Smooth muscle cell (in vitro differentiated cells): ENCODE measurements at regions not wholly inside any gene's neighbourhood (a gene's known extent, or its start where the extent isn't known, plus 50 kb on each side); places are given as distances from the start of the nearest gene placed in this dataset.

Experiments used
- DNase-seq: peaks from one replicate; lab custom pipeline; 2025; ENCODE audit not compliant: unreplicated experiment; lab: John Stamatoyannopoulos, UW
- H2AFZ ChIP-seq: fragments of 200-600 bp; sonication (generic); 2 replicates; pipeline ENCODE4 v1.6.0; 2016; ENCODE audit warnings: antibody characterized with exemption, low read depth, mild to moderate bottlenecking
- H3F3A ChIP-seq: fragments of 200-600 bp; sonication (generic); 2 replicates; pipeline ENCODE4 v1.6.0; 2017; ENCODE audit warnings: antibody characterized with exemption, low read depth
- H3K27ac ChIP-seq: fragments of 200-600 bp; sonication (generic); 2 replicates; pipeline ENCODE4 v1.5.1; 2016; ENCODE audit warnings: low read depth, mild to moderate bottlenecking
- H3K27me3 ChIP-seq: fragments of 200-600 bp; sonication (generic); 2 replicates; pipeline ENCODE4 v1.6.1; 2016; ENCODE audit warnings: low read depth, mild to moderate bottlenecking
- H3K36me3 ChIP-seq: fragments of 200-600 bp; sonication (generic); 2 replicates; pipeline ENCODE4 v1.5.1; 2016; ENCODE audit warnings: low read depth
- H3K4me1 ChIP-seq: fragments of 200-600 bp; sonication (generic); 2 replicates; pipeline ENCODE4 v1.5.1; 2016; ENCODE audit warnings: low read depth
- H3K4me2 ChIP-seq: fragments of 200-600 bp; sonication (generic); 2 replicates; pipeline ENCODE4 v1.6.0; 2016; ENCODE audit warnings: mild to moderate bottlenecking
- H3K4me3 ChIP-seq: fragments of 200-600 bp; sonication (generic); 2 replicates; pipeline ENCODE4 v1.5.1; 2016; ENCODE audit warnings: mild to moderate bottlenecking
- H3K79me2 ChIP-seq: fragments of 200-600 bp; sonication (generic); 2 replicates; pipeline ENCODE4 v1.6.0; 2016; ENCODE audit warnings: low read depth, mild to moderate bottlenecking
- H3K9ac ChIP-seq: fragments of 200-600 bp; sonication (generic); 2 replicates; pipeline ENCODE4 v1.6.0; 2016; ENCODE audit warnings: low read depth
- H3K9me3 ChIP-seq: fragments of 200-600 bp; sonication (generic); replicated peaks from 2 replicates; pipeline ENCODE4 v1.5.1; 2016; ENCODE audit warnings: low read depth
- H4K20me1 ChIP-seq: fragments of 200-600 bp; sonication (generic); 2 replicates; pipeline ENCODE4 v1.6.0; 2016; ENCODE audit warnings: low read depth
- CTCF ChIP-seq: fragments of 200-600 bp; sonication (generic); IDR thresholded peaks from 2 replicates; pipeline ENCODE4 v1.5.1; 2017; ENCODE audit warnings: borderline replicate concordance, mild to moderate bottlenecking, antibody characterized with exemption; ENCODE audit not compliant: insufficient read depth, poor library complexity, severe bottlenecking
- WGBS: methylation state at CpG from one replicate; pipeline ENCODE4 v1.1.7; 2016; ENCODE audit warnings: low lambda C conversion rate; 5-methylcytosine and 5-hydroxymethylcytosine counted together

- Histone ChIP-seq H3K4me3 (no peak overlapping the region), H3K9ac (no peak overlapping the region), H3K4me2 (no peak overlapping the region), H3K9me3 (no peaks in the 10 kb centered on the region), H2AFZ (no peak overlapping the region), H3K27ac (no peak overlapping the region), H3K27me3 (no peaks in the 10 kb centered on the region), H3K79me2 (no peaks in the 10 kb centered on the region), H4K20me1 (no peaks in the 10 kb centered on the region), H3K4me1 (no peaks in the 10 kb centered on the region), H3K36me3 (no peaks in the 10 kb centered on the region), H3F3A (no peaks in the 10 kb centered on the region)
- no peak for TF ChIP-seq CTCF
- DNase-seq: no peak
- 67% methylated on average over 4 of the region's 4 CpGs for WGBS
Measured at GRCh38 chr5:152137063-152137462, 212.4 kb upstream of the GLRA1 start.

GRCh38 chr5:152136321-152136720 lies 211.7 kb upstream of the GLRA1 start:
- H3K4me1 ChIP-seq: no peaks in the 10 kb centered on the region
- no peaks in the 10 kb centered on the region for H3F3A ChIP-seq
- no peak overlapping the region for H3K4me3 ChIP-seq
- H3K79me2 ChIP-seq: no peaks in the 10 kb centered on the region
- H3K27me3 ChIP-seq: no peaks in the 10 kb centered on the region
- WGBS: 91% methylated on average over 6 of the region's 6 CpGs
- no peaks in the 10 kb centered on the region for H4K20me1 ChIP-seq
- H3K9ac ChIP-seq: no peak overlapping the region
- H3K9me3 ChIP-seq: no peaks in the 10 kb centered on the region
- H2AFZ ChIP-seq: no peak overlapping the region
- H3K4me2 ChIP-seq: no peak overlapping the region
- no peak for TF ChIP-seq CTCF
- no peaks in the 10 kb centered on the region for H3K36me3 ChIP-seq
- no peak overlapping the region for H3K27ac ChIP-seq
- no peak for DNase-seq

GRCh38 chr5:152135827-152136226 lies 211.2 kb upstream of the GLRA1 start:
- no peaks in the 10 kb centered on the region for H3K27me3 ChIP-seq
- no peak overlapping the region for H3K9ac ChIP-seq
- no peaks in the 10 kb centered on the region for H3F3A ChIP-seq
- H3K79me2 ChIP-seq: no peaks in the 10 kb centered on the region
- no peak overlapping the region for H3K4me2 ChIP-seq
- no peak overlapping the region for H2AFZ ChIP-seq
- H3K4me1 ChIP-seq: no peaks in the 10 kb centered on the region
- H3K27ac ChIP-seq: no peak overlapping the region
- H3K4me3 ChIP-seq: no peak overlapping the region
- no peaks in the 10 kb centered on the region for H3K36me3 ChIP-seq
- H3K9me3 ChIP-seq: no peaks in the 10 kb centered on the region
- WGBS: 81% methylated on average over 2 of the region's 2 CpGs
- no peaks in the 10 kb centered on the region for H4K20me1 ChIP-seq
- DNase-seq: no peak
- no peak for TF ChIP-seq CTCF

- Histone ChIP-seq H4K20me1 (no peaks in the 10 kb centered on the region), H3K4me3 (no peak overlapping the region), H3K27me3 (peaks cover 5% of the 10 kb centered on the region), H3K36me3 (no peaks in the 10 kb centered on the region), H3K4me1 (no peaks in the 10 kb centered on the region), H3K9me3 (no peaks in the 10 kb centered on the region), H3K4me2 (no peak overlapping the region), H3K79me2 (no peaks in the 10 kb centered on the region), H3K27ac (no peak overlapping the region), H3F3A (no peaks in the 10 kb centered on the region), H2AFZ (no peak overlapping the region), H3K9ac (no peak overlapping the region)
- no peak for TF ChIP-seq CTCF
- 75% methylated on average over 7 of the region's 7 CpGs for WGBS
- DNase-seq: no peak
Measured at GRCh38 chr5:152125661-152126205, 201.1 kb upstream of the GLRA1 start.
